DMS79 treated with DMSO at 0.1 percent for 48 hours (cell line): ENCODE measurements at regions not wholly inside any gene's neighbourhood (a gene's known extent, or its start where the extent isn't known, plus 50 kb on each side); places are given as distances from the start of the nearest gene placed in this dataset.
A peak's percentile ranks its signal among the peaks of the same experiment; 100 is the strongest.
"Not testable (repeated sequence)": the region's sequence is repeated elsewhere in the genome, so short reads cannot be mapped to it uniquely, and the experiment has no call there.

Source experiments
- DNase-seq: peaks from one replicate; lab custom pipeline; 2025; lab: John Stamatoyannopoulos, UW

DNA sequence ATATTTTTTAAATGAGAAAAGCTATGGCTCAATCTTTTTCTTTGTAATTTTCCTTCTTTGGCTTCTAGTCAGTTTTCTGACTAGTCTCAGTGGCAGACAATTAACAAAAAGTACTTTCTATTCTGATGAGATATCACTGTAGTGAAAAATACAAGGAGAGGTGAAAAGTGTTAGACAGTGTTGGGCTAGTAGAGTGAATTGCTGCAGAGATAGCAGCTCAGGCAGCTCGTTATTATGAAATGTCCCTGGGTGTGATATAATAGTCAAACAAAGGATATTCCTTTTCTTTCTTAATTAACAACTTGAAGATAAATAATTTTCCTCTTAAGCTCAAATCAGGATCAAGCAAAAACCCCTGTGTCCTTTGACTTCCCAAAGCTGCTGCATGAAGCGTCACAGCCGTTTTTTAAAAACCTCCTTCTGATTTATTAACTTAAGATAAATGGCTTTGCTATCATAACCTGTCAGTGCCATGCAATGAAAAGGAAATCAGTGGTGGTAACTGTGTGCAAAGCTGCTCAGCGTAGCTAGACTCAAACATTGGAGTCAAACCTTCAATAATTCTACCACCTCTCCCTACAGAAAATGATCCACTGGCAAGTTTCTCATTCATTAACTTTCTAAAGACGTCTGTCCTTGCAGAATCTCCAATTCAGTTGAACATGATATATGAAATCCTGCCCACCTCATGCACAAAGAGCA, 646.6 kb upstream of the PTBP2 start:
- no peak for DNase-seq

DNA sequence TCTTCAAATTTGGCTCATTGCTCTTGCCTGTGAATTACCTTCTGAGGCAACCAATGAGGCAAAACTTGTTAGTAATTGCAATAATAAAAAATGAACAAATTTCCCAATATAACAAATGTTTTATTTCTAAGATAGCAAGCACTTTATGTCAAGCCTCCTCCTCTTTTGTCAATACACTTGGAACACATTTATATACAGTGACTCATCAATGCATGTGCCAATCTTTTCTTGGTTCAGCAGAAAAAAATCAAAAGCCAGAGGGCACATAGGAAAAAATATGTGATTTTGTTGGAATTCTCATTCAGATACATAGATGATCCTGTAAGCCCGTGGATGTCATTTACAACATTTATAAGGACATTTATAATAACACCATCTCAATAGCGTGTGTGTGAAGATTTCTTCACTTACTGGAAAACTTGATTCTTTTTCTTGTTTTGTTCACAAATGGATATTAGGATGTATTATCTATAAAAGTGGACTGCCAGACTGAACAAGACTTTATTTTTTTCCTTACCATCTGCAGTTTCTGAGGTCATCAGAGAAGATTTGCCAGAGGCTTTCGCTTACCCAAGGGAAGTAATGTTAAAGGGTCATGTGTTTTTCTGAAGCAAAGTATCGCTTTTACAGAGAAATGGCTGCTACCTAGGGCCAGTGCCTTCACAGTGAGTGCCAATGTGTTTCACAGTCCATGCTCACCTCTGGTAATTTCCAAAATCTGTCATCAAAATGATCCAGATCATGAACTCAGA, 645.7 kb upstream of the PTBP2 start:
- no peak for DNase-seq

DNA sequence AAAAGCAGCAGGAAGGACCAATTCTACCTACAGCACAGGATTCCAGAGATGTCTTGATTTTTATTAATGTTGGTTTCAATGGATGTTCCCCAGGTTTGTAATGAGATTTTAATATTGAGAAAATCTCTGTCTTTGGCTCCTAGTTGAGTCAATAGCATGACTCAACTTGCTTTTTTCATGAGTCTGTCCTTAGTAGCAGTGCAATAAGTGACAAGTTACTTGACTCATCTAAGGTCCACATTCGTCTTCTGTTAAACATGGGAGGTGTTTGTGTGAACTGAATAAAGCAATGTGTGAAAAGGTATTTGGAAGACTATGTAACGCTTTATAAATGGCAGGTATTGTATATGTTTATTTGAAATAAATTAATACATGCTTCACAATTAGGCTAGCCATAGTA, 645.0 kb upstream of the PTBP2 start:
- no peak for DNase-seq

DNA sequence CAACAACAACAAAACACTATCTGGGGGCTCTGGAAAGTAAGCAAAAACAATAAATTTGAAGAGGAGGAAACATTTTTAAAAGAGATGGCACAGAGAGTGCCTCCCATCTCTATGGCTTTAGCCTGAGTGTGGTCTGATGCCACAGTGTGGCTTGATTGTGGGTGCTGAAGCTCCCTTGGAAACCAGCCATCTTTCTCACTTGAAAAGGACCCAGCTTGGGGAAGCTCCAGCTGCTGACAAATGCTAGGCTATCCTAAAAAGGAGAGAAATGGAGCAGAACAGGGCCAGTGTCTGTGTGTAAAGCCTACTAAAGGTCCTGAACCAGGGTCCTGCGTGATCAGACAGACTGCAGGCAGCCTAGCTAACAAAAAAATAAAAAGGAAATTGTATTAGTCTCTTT, 642.0 kb upstream of the PTBP2 start:
- no peak for DNase-seq

DNA sequence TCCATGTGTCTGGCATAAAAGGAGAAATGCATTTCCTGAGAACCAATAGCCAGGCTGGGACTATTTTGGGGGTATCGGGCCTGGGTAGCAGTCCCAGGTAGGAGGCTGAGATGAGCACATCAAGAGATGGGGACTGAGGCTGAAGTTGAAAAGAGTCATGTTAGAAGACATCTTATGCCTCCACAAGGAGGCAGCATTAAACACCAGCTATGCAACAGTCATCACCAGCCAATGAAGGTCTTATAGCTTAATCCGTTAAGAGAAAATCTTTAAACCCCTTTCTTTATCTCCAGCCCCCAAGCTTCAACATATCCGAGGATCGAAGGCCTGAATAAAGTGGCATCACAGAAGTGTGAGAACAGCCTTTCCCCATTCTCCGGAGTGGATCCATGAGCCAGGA, 640.7 kb upstream of the PTBP2 start:
- no peak for DNase-seq

DNA sequence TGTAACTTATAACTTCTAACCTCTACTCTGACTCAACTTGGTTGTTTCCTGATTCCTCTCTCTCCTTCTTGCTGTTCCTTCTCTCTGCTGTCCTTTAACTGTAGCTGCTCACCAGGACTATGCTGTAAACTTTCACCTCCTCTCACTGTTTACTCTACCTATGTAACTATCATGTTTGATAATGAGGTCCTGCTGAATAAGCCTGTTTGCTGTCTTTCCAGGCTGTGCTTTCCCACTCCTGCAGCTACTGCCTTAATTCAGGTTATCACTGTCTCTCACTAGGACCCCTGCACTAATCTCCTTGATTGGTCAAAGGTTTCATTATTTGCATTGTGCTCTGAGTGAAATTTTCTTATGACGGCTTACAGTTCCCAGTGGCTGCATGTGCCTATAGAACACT, 633.9 kb upstream of the PTBP2 start:
- DNase-seq, result no peak

DNA sequence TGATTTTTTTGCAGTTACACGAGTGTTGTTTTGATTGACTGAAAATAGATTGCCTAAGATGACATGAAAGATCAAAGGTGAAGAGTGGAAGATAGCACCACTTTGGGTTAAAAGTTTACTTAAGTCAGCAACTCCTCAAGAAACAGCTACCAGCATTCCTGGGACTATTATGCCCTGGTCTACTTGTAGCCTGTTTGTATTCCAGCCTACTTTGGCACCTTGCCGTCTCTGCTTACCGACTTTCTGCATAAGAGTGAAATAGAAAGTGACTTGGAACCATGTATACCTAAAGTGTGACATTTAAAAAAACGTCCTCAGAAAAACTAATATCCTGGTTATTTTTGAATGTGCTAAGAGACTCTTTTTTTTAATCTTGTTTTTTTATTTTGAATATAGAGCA, 631.5 kb upstream of the PTBP2 start:
- DNase-seq, result no peak

DNA sequence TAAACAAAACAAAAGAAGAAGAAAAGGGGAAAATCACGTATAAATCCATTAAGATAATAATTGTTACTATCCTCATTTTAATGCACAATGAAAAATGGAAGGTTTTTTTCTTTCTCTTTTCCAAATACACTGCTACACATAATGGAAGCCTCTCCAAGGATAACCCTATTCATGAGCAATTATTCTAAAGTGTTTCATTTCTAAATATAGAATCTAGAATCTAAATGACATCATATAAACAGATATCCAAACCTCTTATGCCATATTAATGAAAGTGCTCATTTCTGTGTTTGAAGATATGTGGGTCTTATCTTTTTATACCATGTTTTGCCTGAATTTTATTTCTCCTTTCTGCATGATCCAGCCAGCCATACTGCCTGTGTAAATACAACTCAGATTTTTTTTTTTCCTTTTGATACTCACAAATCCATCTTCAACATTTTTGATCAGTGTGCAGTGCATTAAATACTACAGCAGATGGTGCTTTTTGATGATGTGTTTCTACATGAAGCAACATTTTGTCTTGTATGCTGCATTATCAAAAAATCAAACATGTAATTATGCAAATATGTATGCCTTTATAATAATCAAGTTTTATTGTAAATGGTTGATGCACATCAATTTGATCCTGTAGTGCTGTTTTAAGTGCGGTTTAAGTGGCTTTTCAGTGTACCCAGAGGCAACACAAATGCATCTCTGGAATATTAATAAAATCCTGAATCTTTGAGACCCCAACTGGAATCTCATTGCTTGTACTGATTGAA, 625.6 kb upstream of the PTBP2 start:
- peak; percentile 63 for DNase-seq

DNA sequence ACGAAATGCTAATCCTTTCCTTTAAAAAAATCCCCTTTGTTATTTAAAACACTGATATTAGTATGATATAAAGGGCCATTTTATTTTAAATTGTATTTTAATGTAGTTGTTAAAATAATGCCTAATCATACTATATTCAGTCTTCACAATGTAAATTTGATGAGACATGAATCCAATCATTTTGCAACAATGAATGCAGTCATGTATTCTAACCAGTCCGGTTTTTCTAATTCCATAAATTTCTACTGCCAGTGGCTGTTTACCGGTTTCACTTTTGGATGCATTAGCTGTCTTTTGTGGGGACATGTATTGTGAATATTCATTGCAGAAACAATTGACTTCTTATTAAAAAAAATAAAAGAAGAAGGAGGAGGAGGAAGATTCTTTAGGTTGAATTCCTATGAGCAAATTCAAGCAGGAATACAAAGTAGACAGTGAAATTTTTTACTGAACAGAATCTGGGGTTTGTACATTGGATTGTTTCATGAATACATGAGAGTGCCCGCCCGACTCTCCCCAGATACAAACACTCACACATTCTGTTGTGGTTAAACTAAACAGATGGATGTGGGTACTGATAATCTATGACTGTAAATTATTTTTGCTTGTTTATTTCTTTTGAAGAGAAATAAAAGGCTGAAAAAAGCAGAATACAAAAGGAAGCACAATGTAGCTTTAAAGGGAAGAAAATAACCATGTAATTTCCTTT, 624.8 kb upstream of the PTBP2 start:
- peak; percentile 21 for DNase-seq

DNA sequence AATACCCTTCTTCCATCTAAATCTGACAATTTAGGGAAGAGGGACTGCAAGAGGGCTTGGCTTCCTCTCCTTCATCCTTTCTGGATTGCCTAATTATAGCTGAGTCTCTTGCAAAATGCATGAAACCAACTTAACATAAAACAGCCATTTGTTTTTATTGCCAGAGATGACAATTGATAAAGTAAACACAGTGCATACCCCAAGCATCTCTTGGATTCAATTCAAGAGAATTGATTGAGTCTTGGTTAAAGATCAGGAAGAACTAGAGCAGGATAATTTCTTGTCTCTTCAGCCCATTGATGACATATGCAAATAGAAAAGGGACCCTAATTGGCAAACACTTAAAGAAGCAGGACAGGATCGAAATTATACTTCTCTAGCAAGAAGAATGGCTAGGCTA, 617.1 kb upstream of the PTBP2 start:
- DNase-seq, result no peak

DNA sequence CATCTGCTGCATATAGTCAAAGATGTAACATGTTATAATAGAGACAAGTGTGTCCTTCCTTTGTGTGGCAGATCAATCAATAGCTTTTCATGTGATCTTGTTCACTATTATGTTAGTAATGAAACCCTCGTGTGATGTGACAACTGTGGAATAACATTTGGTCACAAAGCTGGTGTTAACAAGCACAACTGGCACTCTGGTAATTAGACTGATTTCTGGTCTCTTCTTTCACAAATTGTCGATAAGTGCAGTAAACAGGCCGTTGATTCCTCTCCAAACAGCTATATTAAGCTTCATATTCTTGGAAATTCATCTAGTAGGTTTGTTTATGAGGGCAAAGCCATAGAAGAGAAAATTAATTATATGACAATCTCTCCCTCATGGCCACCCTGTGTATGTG, 616.7 kb upstream of the PTBP2 start:
- no peak for DNase-seq

DNA sequence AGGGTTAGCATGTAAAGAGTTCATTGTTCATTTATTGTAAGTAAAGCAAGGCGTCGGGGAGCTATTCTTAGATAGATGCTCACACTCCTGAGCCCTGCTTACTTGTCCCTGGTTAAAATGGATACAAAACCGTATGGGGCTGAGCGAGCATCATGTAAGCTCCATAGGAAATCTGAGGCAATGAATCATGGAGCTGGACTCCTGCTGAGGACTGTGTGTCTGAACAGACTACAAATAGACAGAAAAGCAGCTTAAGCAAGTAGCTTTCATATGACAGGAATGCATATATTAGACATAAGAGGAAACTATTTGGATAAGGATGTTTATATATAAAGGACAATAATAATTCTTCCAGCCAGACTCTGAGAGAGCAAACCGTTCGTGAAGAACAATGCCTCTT, 604.9 kb upstream of the PTBP2 start:
- DNase-seq, result no peak

DNA sequence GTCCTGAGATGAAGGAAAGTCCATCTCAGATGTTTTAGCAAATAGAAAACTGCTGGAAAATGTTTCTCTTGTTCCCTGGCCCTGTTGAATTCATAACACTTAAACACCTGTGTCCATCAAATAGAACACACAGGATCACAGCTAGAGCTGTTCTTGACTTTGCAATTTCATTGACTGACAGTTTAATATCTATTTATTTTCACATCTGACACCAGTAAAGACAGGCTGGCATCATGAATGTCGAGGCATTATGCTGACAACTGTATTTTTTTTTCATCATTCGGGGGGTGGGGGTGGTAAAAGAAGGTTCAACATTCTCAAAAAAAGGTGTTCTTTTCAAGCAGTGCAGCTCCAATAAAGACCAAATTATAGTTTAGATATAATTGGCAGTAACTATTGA, 591.2 kb upstream of the PTBP2 start:
- no peak for DNase-seq

DNA sequence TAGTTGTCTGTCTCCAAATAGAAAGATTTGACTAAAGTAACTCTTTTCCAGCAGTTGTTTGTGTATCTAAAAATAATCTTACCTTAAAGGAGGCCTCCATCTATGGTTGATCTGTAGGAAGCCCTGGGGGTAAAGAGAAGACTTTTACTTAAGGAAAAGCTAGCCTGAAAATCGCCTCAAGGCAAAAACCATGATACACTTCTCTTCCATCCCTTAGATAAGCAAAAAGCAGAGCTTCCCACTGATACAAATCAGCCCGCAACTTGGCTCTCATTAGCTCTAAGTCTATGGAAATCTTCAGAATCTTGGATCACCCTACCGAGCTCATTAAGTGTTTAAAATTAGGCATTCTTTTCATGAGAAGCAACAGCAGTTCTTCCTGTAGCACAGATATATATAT, 576.9 kb upstream of the PTBP2 start:
- no peak for DNase-seq

DNA sequence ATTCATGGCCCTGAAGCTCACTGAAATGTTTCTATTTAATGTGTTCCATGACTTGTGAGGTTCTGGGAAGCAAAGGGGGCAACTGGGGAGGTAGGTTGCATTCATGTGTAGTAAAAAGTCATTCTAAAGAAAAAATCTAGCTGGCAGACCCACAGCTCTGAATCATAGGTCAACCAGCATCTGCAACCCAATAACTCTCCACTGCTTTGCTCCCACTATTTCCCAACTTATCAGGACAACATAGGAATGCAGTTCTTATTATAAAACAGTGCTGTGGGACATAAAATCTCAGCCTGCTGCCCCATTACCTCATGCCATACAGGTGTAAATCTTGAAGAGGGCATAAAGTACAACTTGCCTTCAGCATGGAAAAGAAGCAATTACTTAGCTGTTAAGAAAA, 576.1 kb upstream of the PTBP2 start:
- DNase-seq, result no peak

DNA sequence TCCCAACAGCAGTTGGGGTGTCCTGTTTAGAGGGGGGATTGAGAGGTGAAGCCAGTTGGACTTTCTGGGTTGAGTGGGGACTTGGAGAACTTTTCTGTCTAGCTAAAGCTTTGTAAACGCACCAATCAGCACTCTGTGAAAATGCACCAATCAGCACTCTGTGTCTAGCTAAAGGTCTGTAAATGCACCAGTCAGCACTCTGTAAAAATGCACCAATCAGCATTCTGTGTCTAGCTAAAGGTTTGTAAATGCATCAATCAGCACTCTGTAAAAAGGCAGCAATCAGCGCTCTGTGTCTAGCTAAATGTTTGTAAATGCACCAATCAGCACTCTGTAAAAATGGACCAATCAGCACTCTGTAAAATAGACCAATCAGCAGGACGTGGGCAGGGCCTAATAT, 568.6 kb upstream of the PTBP2 start:
- DNase-seq, result not testable (repeated sequence)

DNA sequence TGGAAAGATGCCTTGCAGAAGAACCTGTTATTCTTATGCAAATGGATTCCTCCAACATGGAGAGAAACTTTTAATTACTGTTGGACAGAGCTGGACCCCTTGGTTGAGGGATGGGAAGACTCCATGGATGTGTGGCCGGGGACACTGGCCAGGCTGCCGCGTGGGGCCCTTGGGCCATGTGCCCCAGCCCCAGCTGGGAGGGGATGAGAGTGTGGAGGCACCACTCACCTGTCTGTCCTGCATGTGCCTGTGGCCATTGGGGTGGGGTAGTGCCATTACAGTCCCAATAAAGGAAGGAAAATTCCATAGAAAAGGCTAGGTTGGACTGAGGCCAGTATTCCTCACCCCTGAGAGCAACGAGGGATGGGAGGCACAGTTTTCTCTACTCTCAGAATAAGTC, 564.5 kb upstream of the PTBP2 start:
- no peak for DNase-seq

DNA sequence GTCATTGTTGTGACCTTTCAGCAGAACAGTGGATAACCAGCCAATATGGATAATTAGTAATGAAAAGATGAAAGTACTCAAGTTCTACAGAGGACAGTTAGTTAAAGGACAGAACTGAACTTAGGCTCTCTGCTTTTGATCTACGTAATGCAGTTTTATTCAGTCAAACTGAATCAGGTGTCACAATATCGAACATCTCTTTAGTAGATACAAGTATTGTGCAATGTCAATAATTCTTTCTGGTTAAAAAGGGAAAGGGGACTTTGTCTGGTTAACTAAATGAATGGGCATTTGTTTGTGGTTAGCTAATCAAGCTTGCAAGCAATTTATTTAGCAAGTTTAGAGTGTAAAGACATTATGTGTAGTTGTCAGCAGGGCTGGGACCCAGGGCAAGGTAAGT, 562.2 kb upstream of the PTBP2 start:
- no peak for DNase-seq

DNA sequence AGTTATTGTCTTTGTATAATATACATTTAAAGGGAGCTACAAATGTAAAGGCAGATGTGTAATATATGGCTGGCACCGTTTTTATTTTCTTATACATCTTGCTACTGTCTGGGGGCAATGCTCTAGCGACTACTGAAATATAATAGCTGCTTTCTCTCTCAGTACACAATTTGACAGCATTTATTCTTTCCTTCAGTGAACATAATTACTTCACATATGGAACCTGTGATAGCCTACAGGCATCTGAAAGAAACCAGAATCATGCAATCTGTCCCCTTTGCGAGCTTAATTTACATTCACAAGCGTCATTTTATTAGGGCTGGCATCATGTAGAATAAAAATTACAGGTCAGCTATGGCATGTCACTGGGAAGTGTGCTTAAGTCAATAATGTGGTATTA, 557.5 kb upstream of the PTBP2 start:
- no peak for DNase-seq

DNA sequence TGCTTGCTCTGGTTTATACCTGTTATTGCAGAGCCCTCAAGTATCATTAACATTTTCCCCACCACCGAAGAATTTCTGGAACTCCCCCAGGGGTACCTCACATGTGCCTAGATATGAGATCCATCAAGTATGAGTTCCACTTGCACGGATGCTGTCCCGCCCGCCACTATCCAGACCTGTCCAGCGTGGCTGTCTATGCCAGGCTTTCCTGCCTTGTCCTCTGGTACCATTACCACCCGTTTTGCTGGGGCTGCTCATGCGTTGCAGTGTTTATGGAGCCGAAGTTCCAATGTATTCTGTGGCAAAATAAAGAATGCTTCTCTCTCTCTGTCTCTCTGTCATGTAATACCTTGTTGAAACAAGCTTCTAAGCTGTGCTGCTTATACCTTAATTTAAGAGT, 543.5 kb upstream of the PTBP2 start:
- DNase-seq, result no peak

DNA sequence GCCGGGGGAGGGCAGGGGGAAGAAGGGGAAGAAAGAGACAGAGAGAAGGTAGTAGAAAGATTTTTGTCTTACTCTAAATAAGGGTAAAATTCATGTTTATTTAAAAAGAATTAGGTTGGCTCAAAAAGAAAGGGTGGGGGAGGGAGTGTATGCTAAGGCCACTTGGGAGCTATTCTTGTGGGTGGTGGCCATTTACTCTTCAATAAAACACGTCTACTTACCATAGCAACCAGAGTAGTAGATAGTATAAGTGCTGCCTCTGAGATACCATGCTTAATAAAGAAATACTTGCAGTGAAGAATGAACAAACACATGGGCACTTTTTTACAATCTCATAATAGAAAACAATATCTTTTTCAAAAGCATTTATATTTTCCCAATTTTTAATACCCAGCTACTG, 538.1 kb upstream of the PTBP2 start:
- no peak for DNase-seq

DNA sequence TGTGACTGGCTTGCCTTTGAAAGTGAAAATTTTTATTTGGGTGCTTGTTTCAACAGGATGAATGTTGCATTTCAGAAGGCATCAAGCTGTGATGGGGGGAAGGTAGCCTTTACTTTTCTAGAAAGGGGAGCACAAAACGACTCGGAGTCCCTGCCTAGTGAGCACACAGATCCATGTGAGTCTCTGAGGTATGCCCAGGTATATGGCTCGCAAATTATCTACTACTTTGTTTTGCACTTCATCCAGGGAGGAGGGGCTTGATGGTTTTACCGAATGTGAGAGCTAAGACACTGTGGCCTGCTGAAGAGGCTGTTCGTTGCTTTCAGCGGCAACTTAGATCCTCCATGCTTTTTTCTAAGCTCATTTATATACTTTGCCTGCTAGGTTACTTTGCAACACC, 537.7 kb upstream of the PTBP2 start:
- no peak for DNase-seq

DNA sequence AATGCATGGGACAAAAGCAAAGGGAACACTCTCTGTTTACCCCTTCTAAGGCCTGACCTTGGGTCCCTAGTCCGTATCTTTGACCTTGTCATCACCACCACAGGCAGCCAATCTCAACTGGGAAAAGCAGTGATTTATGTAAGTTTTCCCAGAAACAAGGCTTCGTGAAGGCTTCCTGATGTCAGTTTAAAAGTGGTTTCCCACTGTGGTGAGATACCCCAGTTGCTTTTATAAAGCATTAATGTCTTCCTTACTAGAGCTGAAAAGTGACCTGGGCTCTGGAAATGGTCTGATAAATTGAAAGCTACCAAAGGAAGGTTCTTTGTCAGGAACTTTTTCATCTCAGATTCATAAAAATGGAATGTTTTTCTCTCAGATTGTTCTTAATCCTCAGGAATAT, 536.4 kb upstream of the PTBP2 start:
- no peak for DNase-seq
